ENCODE measurements at regions not wholly inside any gene's neighbourhood (a gene's known extent, or its start where the extent isn't known, plus 50 kb on each side); places are given as distances from the start of the nearest gene placed in this dataset.

GRCh38 chr6:165974817-165975216, 192.8 kb downstream of the TBXT start:
- Mint-ChIP-seq H3K4me1 (ENCODE audit: unreplicated experiment) (peaks cover 2% of the 10 kb centered on the region), H3K4me3 (ENCODE audit: unreplicated experiment) (no peak overlapping the region), H3K36me3 (ENCODE audit: unreplicated experiment) (peaks cover 2% of the 10 kb centered on the region), H3K27ac (ENCODE audit: unreplicated experiment) (no peak overlapping the region), H3K27me3 (ENCODE audit: unreplicated experiment) (peaks cover 22% of the 10 kb centered on the region), H3K9me3 (ENCODE audit: unreplicated experiment) (no peaks in the 10 kb centered on the region)
- no peak for DNase-seq (ENCODE audit: extremely low spot score, unreplicated experiment)
- TF ChIP-seq, protein P1, sequence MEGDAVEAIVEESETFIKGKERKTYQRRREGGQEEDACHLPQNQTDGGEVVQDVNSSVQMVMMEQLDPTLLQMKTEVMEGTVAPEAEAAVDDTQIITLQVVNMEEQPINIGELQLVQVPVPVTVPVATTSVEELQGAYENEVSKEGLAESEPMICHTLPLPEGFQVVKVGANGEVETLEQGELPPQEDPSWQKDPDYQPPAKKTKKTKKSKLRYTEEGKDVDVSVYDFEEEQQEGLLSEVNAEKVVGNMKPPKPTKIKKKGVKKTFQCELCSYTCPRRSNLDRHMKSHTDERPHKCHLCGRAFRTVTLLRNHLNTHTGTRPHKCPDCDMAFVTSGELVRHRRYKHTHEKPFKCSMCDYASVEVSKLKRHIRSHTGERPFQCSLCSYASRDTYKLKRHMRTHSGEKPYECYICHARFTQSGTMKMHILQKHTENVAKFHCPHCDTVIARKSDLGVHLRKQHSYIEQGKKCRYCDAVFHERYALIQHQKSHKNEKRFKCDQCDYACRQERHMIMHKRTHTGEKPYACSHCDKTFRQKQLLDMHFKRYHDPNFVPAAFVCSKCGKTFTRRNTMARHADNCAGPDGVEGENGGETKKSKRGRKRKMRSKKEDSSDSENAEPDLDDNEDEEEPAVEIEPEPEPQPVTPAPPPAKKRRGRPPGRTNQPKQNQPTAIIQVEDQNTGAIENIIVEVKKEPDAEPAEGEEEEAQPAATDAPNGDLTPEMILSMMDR (IDR thresholded peaks at IDR 0.05): no peak

GRCh38 chr6:165973473-165973872, 194.2 kb downstream of the TBXT start:
- no peaks in the 10 kb centered on the region for H3K9me3 Mint-ChIP-seq (ENCODE audit: unreplicated experiment)
- no peak for DNase-seq (ENCODE audit: extremely low spot score, unreplicated experiment)
- H3K36me3 Mint-ChIP-seq (ENCODE audit: unreplicated experiment): peaks cover 2% of the 10 kb centered on the region
- TF ChIP-seq, protein P1 (IDR thresholded peaks at IDR 0.05): no peak
- no peak overlapping the region for H3K27ac Mint-ChIP-seq (ENCODE audit: unreplicated experiment)
- H3K27me3 Mint-ChIP-seq (ENCODE audit: unreplicated experiment): peaks cover 23% of the 10 kb centered on the region
- peaks cover 2% of the 10 kb centered on the region for H3K4me1 Mint-ChIP-seq (ENCODE audit: unreplicated experiment)
- no peak overlapping the region for H3K4me3 Mint-ChIP-seq (ENCODE audit: unreplicated experiment)

GRCh38 chr6:165972139-165972802, 195.4 kb downstream of the TBXT start:
- Mint-ChIP-seq H3K36me3 (ENCODE audit: unreplicated experiment) (peaks cover 2% of the 10 kb centered on the region), H3K27me3 (ENCODE audit: unreplicated experiment) (peaks cover 20% of the 10 kb centered on the region), H3K9me3 (ENCODE audit: unreplicated experiment) (no peaks in the 10 kb centered on the region), H3K4me1 (ENCODE audit: unreplicated experiment) (peaks cover 2% of the 10 kb centered on the region), H3K27ac (ENCODE audit: unreplicated experiment) (no peak overlapping the region), H3K4me3 (ENCODE audit: unreplicated experiment) (no peak overlapping the region)
- DNase-seq (ENCODE audit: extremely low spot score, unreplicated experiment): no peak
- TF ChIP-seq, protein P1 (IDR thresholded peaks at IDR 0.05): no peak

DNA sequence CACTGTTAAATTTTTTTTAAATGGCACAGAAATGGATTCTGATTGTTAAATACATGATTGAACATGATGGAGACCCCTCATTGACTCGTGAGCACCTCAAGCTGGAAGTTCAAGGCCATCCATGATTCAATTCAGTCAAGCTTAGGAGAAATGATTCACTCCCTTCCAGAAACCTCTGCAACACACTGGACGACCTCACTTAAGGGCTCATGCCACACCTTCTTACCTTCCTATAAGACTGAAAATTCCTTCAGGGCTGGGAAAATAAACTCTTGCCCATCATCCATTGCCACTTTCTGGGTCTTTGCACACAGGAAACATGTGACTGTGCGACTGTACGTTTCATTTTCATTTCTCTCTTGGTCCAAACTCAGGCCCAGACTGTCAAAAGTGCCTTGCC, 196.4 kb downstream of the TBXT start:
- Mint-ChIP-seq H3K4me3 (ENCODE audit: unreplicated experiment) (no peak overlapping the region), H3K9me3 (ENCODE audit: unreplicated experiment) (no peaks in the 10 kb centered on the region), H3K27ac (ENCODE audit: unreplicated experiment) (no peak overlapping the region), H3K36me3 (ENCODE audit: unreplicated experiment) (peaks cover 2% of the 10 kb centered on the region), H3K4me1 (ENCODE audit: unreplicated experiment) (peaks cover 2% of the 10 kb centered on the region), H3K27me3 (ENCODE audit: unreplicated experiment) (peaks cover 17% of the 10 kb centered on the region)
- TF ChIP-seq, protein P1 (IDR thresholded peaks at IDR 0.05): no peak
- no peak for DNase-seq (ENCODE audit: extremely low spot score, unreplicated experiment)

DNA sequence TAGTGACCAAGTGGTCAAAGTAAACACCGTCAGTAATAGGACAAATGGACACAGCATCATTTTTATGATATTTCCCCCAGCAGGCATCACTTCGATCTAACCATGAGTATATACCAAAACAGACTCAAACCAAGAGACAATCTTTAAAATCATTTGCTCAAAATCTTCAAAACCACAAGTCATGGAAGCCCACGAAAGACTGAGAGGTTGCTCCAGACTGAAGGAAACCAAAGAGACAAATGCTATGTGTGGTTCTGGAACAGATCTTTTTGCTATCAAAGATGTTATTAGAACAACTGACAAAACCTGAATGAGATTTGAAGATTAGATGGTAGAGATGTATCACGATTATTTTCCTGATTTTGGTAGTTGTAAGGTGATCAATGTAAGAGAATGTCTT, 197.7 kb downstream of the TBXT start:
- Mint-ChIP-seq H3K4me3 (ENCODE audit: unreplicated experiment) (no peak overlapping the region), H3K9me3 (ENCODE audit: unreplicated experiment) (no peaks in the 10 kb centered on the region), H3K4me1 (ENCODE audit: unreplicated experiment) (peaks cover 2% of the 10 kb centered on the region), H3K27ac (ENCODE audit: unreplicated experiment) (no peak overlapping the region), H3K36me3 (ENCODE audit: unreplicated experiment) (peaks cover 2% of the 10 kb centered on the region), H3K27me3 (ENCODE audit: unreplicated experiment) (peaks cover 18% of the 10 kb centered on the region)
- DNase-seq (ENCODE audit: extremely low spot score, unreplicated experiment): no peak
- TF ChIP-seq, protein P1 (IDR thresholded peaks at IDR 0.05): no peak

All from osteocyte (in vitro differentiated cells).